ENCODE measurements at regions not wholly inside any gene's neighbourhood (a gene's known extent, or its start where the extent isn't known, plus 50 kb on each side); places are given as distances from the start of the nearest gene placed in this dataset.
"Not testable (repeated sequence)": the region's sequence is repeated elsewhere in the genome, so short reads cannot be mapped to it uniquely, and the experiment has no call there.

DNA sequence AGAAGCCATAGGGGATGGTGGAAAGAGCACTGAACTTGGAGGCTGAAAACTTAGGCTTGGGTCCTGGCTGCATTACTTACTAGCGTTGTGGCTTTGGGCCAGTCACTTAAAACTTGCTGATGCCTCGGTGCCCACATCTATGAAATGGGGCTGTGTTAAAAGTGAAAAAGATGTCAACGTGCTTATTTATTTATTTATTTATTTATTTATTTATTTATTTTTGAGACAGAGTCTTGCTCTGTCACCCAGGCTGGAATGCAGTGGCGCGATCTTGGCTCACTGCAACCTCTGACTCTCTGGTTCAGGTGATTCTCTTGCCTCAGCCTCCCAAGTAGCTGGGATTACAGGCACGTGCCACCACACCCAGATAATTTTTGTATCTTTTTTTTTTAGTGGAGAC is 94.3 kb downstream of the MRM1 start:
- not testable (repeated sequence) for DNase-seq (ENCODE audit: low read depth)

DNA sequence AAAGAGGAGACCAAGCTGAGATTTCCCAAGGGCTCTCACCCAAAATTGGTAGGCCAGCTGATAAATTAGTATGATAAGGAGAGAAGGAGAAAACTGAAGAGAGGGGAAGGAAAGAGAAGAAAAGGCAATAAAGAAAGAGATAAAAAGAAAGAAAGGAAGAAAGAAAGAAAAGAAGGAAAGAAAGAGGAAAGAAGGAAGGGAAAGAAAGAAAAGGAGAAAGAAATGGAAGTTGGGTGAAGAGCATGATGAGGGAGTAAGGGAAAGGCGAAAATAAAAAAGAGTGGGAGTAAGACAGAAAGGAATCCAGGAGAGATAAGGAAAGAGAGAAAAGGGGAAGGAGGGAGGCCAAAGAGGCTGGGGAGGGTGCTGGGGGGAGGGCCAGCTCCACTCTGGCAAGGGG is 95.4 kb downstream of the MRM1 start:
- DNase-seq (ENCODE audit: low read depth) = no peak

DNA sequence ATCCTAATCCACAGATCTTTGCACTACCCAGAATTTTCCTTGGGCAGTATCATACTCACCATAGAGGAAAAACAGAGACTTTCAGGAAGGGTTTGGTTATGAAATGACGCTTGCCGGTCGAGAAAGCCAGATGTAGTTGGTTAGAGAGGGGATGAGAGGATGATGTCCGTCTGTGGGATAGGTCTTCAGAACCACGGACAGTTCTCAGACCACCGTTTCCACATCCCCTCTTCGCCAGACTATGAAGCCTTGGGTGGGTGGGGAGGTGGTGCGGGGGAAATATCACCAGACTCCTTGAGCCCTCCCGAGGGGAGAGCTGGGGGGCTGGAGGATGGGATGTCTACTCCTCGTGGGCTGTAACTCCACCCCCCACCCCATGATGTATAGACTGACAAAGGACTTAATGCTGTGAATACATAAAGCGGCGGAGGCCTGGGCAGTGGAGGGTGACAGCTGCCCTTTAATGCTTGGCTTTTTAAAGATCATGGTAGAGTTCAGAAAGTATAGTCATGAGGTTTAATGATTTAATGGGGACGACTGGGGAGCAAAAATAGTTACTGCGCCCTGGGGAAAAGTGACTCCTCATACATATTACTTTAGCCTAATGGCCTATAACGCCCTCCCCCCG is 96.6 kb downstream of the MRM1 start:
- no peak for DNase-seq (ENCODE audit: low read depth)

DNA sequence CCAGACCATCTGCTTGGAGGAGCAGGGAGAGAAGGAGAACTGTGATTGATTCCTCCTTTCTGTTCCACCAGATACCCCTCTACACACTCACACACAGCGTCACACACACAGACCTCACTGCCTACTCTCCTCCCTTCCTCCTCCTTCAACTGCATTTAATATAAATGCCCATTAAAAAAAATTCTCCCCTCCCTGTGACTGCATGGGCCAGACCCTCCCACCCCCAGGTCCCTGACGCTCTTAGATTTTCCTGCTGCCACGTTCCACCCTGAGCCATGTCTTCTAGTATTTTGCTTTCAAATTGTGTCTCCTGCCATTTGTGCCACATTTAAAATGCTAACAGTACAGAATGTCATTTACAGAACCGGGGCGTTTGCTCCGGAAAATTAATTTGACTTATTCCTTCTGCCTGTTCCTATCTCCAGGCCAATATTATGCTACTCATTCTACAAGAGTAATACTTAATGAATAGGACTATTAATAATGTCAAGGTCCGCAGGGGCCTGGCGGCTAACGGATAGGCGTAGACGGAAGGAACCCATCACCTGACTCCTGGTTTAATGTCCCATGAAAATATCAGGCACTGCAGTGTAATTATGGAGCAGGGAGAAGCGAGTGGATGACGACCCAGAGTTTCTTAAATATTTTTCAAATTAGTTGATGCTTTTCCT is 100.2 kb downstream of the MRM1 start:
- DNase-seq (ENCODE audit: low read depth) = no peak

DNA sequence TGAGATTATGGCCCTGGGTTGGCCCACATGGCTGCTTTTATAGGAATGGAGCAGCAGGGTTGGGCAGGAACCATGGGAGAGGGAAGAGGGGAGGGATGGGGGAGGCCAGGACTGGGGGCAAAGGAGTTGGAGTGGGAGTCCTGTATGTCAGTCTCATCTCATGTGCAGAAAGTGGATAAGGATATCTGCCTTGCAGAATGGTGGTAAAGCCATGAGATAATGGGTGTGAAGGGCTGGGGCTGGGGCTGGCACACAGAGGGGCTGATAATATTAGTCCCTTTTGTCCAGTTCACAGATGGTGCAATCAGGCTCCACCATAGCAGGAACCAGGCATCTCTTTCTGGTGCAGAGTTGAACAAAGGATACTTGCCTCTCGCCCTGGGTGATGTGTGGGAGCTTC is 101.3 kb downstream of the MRM1 start:
- no peak for DNase-seq (ENCODE audit: low read depth)

DNA sequence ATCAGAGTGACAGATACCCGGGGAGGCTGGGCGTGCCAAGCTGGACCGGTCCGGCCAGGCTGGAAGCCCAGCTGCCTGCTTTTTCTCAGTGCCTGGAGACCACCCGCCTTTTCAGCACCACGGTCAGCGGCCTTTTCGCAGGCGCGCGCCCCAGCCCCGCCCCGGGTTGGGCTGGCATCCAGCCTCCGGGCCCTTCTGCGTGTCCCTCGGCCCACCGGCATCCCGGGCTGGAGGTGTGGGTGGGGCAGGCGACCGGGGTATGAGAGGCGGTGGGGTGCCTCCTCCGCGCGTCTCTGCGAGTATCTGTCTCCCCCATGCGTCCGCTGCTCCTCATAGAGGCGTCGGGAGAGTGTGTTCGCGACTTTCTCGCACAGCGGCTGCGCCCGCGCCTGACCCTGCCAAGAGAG is 102.5 kb downstream of the MRM1 start:
- DNase-seq (ENCODE audit: low read depth) = no peak

DNA sequence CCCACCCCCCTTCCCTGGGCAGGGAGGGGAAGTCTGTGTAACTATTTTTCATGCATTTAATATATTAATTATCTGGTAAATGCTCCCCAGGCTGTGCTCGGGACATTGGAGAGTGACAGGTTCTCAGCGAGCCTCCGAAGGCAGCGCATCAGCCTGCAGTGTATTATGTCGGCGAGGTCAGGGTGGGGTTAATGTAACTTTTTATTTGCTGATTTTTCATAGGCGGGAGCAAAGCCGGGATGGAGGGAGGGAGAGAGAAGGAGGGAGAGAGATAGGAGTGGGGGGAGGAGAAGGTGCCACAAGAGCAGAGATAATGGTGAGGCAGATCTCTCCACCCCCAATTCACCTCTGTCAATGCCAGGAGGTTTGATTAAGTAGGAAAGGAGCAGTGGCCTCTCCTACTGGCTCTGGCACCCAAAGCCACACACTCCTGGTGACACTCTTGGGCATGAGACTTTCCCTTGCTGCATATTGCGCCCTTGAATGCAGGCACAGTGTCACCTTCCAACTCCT is 104.0 kb downstream of the MRM1 start:
- DNase-seq (ENCODE audit: low read depth) = no peak

DNA sequence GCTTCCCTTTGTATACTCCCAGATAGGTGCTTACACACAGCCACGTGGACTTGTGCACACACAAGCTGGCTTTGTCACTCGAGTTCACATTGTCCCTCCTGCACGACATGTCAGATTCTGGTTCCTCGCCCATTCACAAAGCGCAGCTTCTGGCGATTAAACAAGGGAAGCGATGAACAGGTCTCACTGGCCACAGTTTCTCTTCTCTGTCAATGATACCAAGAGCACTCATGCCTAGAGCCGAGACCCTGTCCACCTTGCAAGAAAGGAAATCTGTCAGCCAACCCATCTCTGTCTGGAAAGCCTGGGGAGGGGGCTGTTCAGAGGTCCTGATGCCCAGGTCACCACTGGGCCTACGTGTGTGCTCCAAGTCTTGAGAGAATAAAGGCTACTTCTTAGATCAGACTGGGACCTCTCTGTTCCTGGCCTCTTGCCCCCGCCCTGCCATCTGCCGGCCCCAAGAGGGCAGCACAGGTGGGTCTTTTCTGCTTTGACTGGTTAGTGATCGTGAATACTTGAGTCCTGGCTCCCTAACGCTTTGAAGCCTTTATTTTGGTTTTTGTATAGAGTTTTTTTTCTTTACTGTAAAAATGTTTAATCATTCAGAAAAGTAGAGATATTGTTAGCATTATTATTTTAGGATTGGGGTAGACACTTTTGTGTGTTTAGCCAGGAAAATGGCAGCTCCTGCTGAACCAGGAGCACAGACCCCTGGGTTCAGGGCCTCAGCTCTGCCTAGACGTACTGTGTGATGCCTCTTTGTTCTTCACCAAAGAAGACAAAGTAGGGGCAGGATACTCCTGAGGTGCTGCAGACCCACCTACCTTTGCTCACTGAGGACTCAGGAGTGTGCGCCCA is 104.7 kb downstream of the MRM1 start:
- no peak for DNase-seq (ENCODE audit: low read depth)

DNA sequence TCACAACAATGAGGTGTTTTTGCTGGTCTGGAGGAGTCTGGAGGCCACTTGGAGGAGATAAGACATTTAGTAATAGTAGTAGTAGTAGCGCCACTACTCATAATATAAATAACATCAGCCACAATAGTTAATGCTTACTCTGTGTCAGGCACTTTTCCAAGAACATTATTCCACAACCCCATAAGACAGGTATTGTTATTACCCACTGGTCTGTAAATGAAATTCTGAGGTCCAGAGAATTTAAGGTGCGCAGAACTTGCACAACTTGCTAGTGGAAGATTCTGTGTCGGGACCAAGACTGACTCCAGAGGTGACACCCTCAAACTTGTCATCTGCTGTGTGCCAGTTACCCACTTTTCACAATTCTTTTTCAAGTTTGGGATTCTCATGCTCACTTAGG is 106.5 kb downstream of the MRM1 start:
- DNase-seq (ENCODE audit: low read depth) = no peak

DNA sequence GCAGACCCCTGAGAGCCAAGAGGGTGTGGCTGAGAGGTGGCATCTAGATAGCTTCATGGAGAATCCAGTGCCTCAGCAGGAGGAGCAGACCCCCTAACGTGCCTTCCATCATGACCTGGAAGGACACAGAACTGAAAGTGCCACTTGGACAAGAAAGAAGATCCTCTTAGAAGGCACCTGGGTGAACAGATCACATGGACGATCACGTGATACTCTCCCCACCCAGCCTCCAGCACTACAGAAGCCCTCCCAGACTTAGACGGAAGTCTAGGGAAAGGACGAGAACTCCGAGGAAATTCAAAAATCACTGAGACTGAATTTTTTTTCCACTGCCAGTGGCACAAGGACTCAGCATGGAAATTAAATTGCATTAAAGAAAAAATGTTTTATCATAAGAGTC is 113.4 kb downstream of the MRM1 start:
- DNase-seq (ENCODE audit: low read depth) = no peak

DNA sequence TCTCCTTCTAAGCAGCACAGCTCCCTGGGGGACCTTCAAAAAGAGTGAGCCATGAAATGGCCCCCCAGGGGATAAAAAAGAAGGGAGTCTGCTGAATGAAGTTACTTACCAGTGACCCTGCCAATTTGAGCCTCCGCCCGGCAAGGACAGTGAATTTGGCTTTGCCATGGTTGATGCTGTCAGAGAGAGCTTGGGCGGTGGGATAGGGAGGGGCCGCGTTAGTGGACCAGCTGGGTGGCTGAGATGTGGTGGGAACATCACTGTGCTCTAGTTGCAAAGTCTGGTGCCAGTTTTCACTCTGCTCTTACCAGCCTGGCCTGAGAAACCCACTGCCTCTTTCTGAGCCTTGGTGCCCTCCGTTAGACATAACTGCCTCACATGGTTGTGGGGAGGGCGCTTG is 114.6 kb downstream of the MRM1 start:
- DNase-seq (ENCODE audit: low read depth) = no peak

DNA sequence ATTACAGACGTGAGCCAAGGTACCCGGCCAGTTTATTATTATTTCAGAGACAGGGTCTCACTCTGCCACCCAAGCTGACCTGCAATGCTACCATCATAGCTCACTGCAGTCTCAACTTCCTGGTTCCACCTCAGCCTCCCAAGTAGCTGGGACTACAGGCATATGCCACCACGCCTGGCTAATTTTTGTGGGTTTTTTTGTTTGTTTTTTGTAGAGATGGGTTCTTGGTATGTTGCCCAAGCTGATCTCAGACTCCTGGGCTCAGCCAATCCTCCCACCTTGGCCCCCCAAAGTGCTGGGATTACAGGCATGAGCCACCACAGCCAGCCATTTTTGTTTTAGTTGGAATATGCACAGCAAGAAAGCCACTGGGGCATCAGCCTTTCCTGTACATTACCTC is 115.7 kb downstream of the MRM1 start:
- no peak for DNase-seq (ENCODE audit: low read depth)

DNA sequence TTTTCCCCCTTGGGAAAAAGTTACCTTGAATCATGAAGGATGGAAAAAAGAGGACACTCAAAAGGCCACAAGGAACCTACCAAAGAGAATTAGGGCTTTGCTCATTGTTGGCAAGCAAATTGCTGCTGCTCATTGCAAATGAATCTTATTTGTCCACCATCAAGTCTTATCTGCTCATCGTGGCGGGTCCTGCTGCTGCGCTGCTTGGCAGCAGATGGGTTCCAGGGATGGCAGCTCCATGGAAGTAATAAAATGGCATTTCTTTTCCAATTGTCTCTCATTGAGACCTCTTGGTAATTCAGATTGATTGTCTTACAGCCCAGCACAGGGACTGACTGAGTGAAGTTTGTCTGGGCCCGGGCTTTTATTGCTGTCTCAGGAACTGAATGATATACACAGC is 118.7 kb downstream of the MRM1 start:
- no peak for DNase-seq (ENCODE audit: low read depth)

DNA sequence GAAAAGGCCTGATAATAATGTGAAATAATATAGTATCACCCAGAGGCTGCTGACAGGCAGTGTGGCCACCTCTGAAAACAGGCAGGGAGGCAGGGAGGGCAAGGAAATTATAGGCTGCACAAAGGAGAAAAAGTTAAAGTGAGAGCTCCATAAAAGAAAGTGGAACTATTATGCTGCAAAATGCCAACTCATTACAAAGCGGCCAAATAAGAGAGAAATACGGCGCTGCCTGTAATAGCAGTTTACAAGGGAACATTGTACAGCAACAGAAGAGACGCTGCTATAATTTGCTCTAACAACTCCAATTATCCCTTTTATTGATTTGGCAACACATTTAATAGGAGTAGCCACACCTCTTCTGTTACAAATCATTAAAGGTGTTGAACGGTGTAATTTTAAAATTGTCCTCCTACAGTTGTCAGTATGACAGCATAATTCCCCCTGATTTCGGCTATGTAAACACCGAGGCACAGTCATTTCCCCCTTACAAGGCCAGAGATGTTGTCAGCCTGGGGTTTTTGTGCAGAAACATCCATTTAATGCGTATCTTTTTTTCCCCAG is 120.3 kb downstream of the MRM1 start:
- DNase-seq (ENCODE audit: low read depth) = no peak

DNA sequence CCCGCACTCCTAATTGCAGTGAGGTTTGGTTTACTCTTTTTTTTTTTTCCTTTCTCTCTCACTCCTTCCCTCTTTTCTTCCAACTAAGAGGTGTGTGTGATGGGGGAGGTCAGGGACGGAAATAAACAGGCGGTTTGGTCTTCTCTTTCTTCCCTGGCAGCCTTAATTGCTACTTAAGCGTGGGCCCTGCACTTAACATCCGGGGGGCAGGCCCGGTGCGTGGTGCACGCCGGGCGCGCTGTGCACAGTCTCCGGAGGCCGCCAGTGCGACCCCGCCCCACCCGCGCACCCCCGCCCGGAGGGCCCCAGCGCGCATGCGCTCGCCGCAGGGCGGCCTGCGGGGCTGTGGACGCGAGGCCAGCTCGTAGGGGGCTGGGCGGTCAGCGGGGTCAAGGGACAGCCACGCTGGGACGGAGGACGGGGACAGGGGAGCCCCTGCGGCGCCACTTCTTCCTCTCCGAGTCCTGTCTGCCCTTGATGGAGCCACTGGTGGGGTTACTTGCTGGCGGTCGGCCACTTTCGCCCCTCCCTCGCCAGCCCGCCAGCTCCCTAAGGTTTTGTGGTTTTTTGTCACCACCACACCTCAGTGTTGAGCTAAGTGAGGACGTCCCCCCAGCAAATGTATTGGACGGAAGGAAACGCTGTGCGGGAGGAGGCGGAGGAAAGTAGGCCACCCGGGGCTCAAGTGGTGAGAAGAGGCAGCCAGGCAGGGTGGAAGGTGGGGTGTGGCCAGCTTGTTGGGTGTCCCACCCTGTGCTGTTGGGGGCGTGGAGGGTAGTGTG is 120.9 kb downstream of the MRM1 start:
- DNase-seq (ENCODE audit: low read depth) = no peak

DNA sequence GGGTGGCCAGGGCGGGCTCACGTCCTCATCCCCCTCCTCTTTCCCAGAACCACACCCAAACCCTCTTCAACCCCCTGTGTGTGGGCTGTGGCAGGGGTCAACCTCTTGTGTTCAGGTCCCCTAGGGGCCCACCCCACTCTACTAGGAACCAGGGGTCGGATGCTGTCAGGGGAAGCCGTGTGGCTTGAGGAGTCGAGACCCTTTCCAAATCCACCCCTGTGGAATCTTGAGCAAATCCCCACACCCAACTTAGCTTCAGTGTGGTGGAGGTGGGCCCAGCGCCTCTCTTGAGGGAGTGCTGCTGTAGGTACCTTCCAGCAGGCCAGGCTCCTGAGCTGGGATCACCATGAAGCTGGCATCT is 121.5 kb downstream of the MRM1 start:
- DNase-seq (ENCODE audit: low read depth) = no peak

DNA sequence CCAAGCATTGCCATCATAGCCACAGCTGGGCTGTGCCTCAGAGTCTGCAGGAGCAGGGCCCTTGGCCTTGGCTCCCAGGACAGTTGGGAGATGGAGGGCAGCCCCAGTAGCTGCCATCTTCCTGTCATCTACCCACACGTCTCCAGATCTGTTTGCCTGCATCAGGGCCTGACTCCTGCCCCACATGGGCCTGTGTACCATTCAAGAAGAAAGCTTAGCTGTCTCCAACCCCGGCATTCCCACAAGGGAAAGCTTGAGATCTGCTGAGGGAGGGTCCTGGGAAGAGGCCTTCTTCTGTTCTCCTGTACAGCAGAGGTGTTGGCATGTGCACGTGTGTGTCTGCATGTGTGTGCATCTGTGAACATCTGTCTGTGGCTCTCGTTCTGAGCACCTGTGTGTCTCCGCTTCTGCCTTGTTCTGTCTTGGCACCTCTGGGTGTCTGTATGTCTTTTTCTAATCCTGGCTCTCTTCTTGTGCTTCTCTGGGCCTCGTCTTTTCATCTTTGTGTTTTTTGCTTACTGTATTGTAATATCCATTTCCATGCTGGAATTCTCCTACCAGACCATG is 122.2 kb downstream of the MRM1 start:
- no peak for DNase-seq (ENCODE audit: low read depth)

DNA sequence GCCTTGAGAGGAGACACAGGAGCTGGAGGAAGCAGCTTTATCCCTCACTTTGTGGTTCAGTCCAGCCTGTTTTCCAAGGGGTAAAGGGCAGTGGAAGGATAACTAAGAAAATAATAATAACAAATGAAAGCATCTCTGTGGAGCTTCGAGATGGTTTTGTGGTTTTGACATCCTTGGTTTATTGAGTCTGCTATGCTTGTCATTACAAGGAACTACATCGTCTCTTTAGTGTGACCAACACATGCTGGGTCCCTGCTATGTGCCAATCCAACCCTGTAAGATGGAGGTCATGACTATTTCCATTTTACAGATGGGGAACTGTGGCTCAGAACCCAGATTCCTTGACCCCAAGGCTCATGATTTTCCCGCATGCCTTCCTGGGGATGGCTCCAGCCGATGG is 124.8 kb downstream of the MRM1 start:
- no peak for DNase-seq (ENCODE audit: low read depth)

DNA sequence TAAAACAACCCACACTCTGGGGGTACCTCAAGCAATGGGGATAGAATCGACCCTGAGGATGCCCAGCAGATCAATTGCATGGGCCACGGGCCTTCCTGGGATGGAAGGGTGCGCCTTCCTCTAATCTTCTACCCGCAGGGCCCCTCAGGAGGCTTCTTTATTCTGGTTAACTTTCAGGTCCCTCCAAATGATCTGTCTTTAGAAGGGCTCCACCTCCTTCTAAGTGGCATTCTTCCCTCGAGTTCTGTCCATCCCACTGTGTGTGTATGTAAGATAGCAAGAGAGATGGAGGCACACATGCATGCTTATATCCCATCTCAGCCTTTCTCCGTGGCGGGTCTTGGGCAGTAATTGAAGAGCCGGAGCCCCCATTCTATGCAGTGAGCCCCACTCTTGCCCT is 125.7 kb downstream of the MRM1 start:
- no peak for DNase-seq (ENCODE audit: low read depth)

DNA sequence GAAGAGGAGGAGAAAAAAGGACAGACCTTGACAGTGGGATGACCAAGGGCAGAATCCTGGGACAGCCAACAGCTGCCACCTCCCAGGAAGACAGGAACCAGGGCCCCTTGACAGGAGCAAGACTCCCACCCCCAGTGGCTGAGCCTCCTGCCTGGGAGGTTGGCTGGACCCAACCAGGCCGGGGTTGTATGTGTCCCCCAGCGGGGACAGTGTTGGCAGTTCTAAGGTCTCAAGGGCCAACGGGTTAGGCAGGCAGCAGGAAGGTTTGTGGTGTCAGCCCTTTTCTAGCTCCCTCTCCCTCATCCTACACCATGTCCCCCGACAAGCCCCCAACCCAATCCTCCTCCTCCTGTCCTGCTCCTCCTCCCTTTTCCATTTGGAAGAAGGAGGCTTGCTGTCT is 126.2 kb downstream of the MRM1 start:
- no peak for DNase-seq (ENCODE audit: low read depth)
